Fibroblast of lung (primary cell): ENCODE measurements at regions not wholly inside any gene's neighbourhood (a gene's known extent, or its start where the extent isn't known, plus 50 kb on each side); places are given as distances from the start of the nearest gene placed in this dataset.

Experiments
- CTCF ChIP-seq, 2 donors: IDR thresholded peaks in 1 of 2; conservative IDR thresholded peaks in 1 of 2; 1 replicate in 1 of 2; 2 replicates in 1 of 2; pipeline ENCODE4 v1.5.1; 2011 to 2012; ENCODE audit warnings: low read length in 2 of 2, control low read depth in 1 of 2, inconsistent platforms in 1 of 2, low read depth in 1 of 2, mild to moderate bottlenecking in 1 of 2
- EZH2 ChIP-seq: IDR thresholded peaks from 2 replicates; pipeline ENCODE4 v1.5.1; 2012; ENCODE audit warnings: low read length, control low read depth, mild to moderate bottlenecking; ENCODE audit errors: missing control alignments

- TF ChIP-seq CTCF (conservative IDR thresholded peaks at IDR 0.05 in 1 of 2, IDR thresholded peaks at IDR 0.05 in 1 of 2; ENCODE audit: low read depth in 1 of 2, low read length in 2 of 2), result no peak
- TF ChIP-seq EZH2, result no peak
These were observed 742.8 kb upstream of the SOX9 start for GRCh38 chr17:71378036-71378435.
